GM12892 (cell line): ENCODE measurements at regions not wholly inside any gene's neighbourhood (a gene's known extent, or its start where the extent isn't known, plus 50 kb on each side); places are given as distances from the start of the nearest gene placed in this dataset.

Experiments
- POLR2A ChIP-seq: IDR thresholded peaks from 2 replicates; pipeline ENCODE4 v1.6.1; 2011; ENCODE audit warnings: low read depth, low read length, control low read depth
- POLR2AphosphoS5 ChIP-seq: IDR thresholded peaks from 2 replicates; pipeline ENCODE4 v1.6.1; 2011; ENCODE audit warnings: low read depth, low read length, control low read depth
- TAF1 ChIP-seq: IDR thresholded peaks from 2 replicates; pipeline ENCODE4 v1.6.1; 2011; ENCODE audit warnings: low read depth, mild to moderate bottlenecking, control low read depth, low read length, borderline replicate concordance

- TF ChIP-seq TAF1, result no peak
- no peak for TF ChIP-seq POLR2AphosphoS5
- no peak for TF ChIP-seq POLR2A
Observed at GRCh38 chr1:94608852-94609530, 67.4 kb upstream of the F3 start.
